Caco-2 (cell line): ENCODE measurements at regions not wholly inside any gene's neighbourhood (a gene's known extent, or its start where the extent isn't known, plus 50 kb on each side); places are given as distances from the start of the nearest gene placed in this dataset.

Source experiments
- BruUV-seq: library from RNA; stranded (reverse); fragments of 400-500 nt; replicated peaks from 2 replicates; lab custom pipeline; 2021; lab: Mats Ljungman, UMichigan
- CTCF ChIA-PET: fragments of 300-600 bp; sonication (Branson Sonifier 250); formaldehyde crosslinking; loops from one replicate; lab custom pipeline; 2022; ENCODE audit warnings: antibody characterized with exemption; lab: Charles Lee
- POLR2A ChIA-PET: fragments of 300-600 bp; sonication (Branson Sonifier 250); formaldehyde crosslinking; loops from one replicate; lab custom pipeline; 2022; ENCODE audit warnings: antibody characterized with exemption; lab: Charles Lee
- DNase-seq, 2 experiments: peaks; one replicate each; pipeline versions ENCODE4 v3.0.0 to v3.0.0-alpha.2; 2020 to 2022
- H3K27me3 ChIP-seq: replicated peaks from 2 replicates; pipeline ENCODE4 v1.6.0; 2011; ENCODE audit warnings: low read length; ENCODE audit not compliant: control insufficient read depth, insufficient read depth
- H3K36me3 ChIP-seq: 2 replicates; pipeline ENCODE4 v1.5.1; 2011; ENCODE audit warnings: low read length; ENCODE audit not compliant: control insufficient read depth, insufficient read depth
- H3K4me1 ChIP-seq: fragments of 250-450 bp; sonication (Bioruptor Pico); 2 replicates; pipeline ENCODE4 v1.5.1; 2020; ENCODE audit warnings: mild to moderate bottlenecking
- H3K4me3 ChIP-seq: 2 replicates; pipeline ENCODE4 v1.5.1; 2011; ENCODE audit warnings: low read depth, mild to moderate bottlenecking, control low read depth, low read length
- H3K9me3 ChIP-seq: fragments of 250-450 bp; sonication (Bioruptor Pico); 2 replicates; pipeline ENCODE4 v1.5.1; 2020; ENCODE audit warnings: mild to moderate bottlenecking, moderate library complexity
- H3K27ac Mint-ChIP-seq: one replicate; pipeline ENCODE4 v1.8.0; 2022; ENCODE audit warnings: mixed read lengths; ENCODE audit not compliant: unreplicated experiment
- H3K27me3 Mint-ChIP-seq: one replicate; pipeline ENCODE4 v1.8.0; 2022; ENCODE audit warnings: mixed read lengths; ENCODE audit not compliant: insufficient read depth, unreplicated experiment
- H3K36me3 Mint-ChIP-seq: one replicate; pipeline ENCODE4 v1.8.0; 2022; ENCODE audit warnings: mild to moderate bottlenecking, mixed read lengths; ENCODE audit not compliant: insufficient read depth, unreplicated experiment
- H3K4me1 Mint-ChIP-seq: one replicate; pipeline ENCODE4 v1.8.0; 2022; ENCODE audit warnings: low read depth, mixed read lengths; ENCODE audit not compliant: unreplicated experiment
- H3K4me3 Mint-ChIP-seq: one replicate; pipeline ENCODE4 v1.8.0; 2022; ENCODE audit warnings: mild to moderate bottlenecking, moderate library complexity, mixed read lengths; ENCODE audit not compliant: unreplicated experiment
- H3K9me3 Mint-ChIP-seq: one replicate; pipeline ENCODE4 v1.8.0; 2022; ENCODE audit warnings: mixed read lengths; ENCODE audit not compliant: unreplicated experiment
- CTCF ChIP-seq, 2 experiments: fragments of 200-600 bp in 1 of 2; IDR thresholded peaks; 1 replicate in 1 of 2; 2 replicates in 1 of 2; pipeline versions ENCODE4 v1.5.1 to v1.8.0; 2011 to 2022; ENCODE audit warnings: antibody characterized with exemption in 1 of 2, control low read depth in 1 of 2, inconsistent platforms in 1 of 2, low read depth in 1 of 2, low read length in 1 of 2, mild to moderate bottlenecking in 1 of 2, moderate library complexity in 1 of 2; ENCODE audit not compliant: insufficient read depth in 1 of 2, severe bottlenecking in 1 of 2, unreplicated experiment in 1 of 2
- intact Hi-C: fragments of 100-400 bp; cut with micrococcal nuclease; formaldehyde crosslinking; loops from one replicate; pipeline ENCODE4 v1.10.0; 2022; ENCODE audit not compliant: unreplicated experiment

GRCh38 chr18:78514910-78515670, 464.5 kb upstream of the SALL3 start:
- Histone ChIP-seq H3K4me1 (no peaks in the 10 kb centered on the region), H3K36me3 (no peaks in the 10 kb centered on the region), H3K4me3 (no peak overlapping the region), H3K27me3 (no peaks in the 10 kb centered on the region), H3K9me3 (no peaks in the 10 kb centered on the region)
- Mint-ChIP-seq H3K27me3 (no peaks in the 10 kb centered on the region), H3K9me3 (no peaks in the 10 kb centered on the region), H3K4me1 (no peaks in the 10 kb centered on the region), H3K4me3 (no peak overlapping the region), H3K27ac (no peak overlapping the region), H3K36me3 (no peaks in the 10 kb centered on the region)
- CTCF ChIA-PET, result no interaction called here
- intact Hi-C loops, result no loop called here
- TF ChIP-seq CTCF (IDR thresholded peaks at IDR 0.05; ENCODE audit: insufficient read depth in 1 of 2, low read depth in 1 of 2, low read length in 1 of 2, severe bottlenecking in 1 of 2, unreplicated experiment in 1 of 2), result no peak
- DNase-seq, result no peak
- BruUV-seq, result no TSS peak
- POLR2A ChIA-PET, result no interaction called here

GRCh38 chr18:78517328-78517727, 462.3 kb upstream of the SALL3 start:
- no peaks in the 10 kb centered on the region for H3K9me3 ChIP-seq
- POLR2A ChIA-PET, result no interaction called here
- no peaks in the 10 kb centered on the region for H3K27me3 ChIP-seq

GRCh38 chr18:78517973-78518372, 461.6 kb upstream of the SALL3 start:
- Mint-ChIP-seq H3K4me3 (no peak overlapping the region), H3K4me1 (no peaks in the 10 kb centered on the region), H3K27me3 (no peaks in the 10 kb centered on the region), H3K36me3 (no peaks in the 10 kb centered on the region), H3K9me3 (no peaks in the 10 kb centered on the region), H3K27ac (no peak overlapping the region)
- TF ChIP-seq CTCF (IDR thresholded peaks at IDR 0.05; ENCODE audit: insufficient read depth in 1 of 2, low read depth in 1 of 2, low read length in 1 of 2, severe bottlenecking in 1 of 2, unreplicated experiment in 1 of 2), result no peak
- no TSS peak for BruUV-seq
- H3K4me3 ChIP-seq, result no peak overlapping the region
- H3K9me3 ChIP-seq, result no peaks in the 10 kb centered on the region
- no peaks in the 10 kb centered on the region for H3K27me3 ChIP-seq
- no peaks in the 10 kb centered on the region for H3K36me3 ChIP-seq
- intact Hi-C loops, result no loop called here
- POLR2A ChIA-PET, result no interaction called here
- DNase-seq, result no peak
- H3K4me1 ChIP-seq, result no peaks in the 10 kb centered on the region
- CTCF ChIA-PET, result no interaction called here

More at GRCh38 chr18:78517328-78517727, 462.3 kb upstream of the SALL3 start:
- H3K27me3 Mint-ChIP-seq, result no peaks in the 10 kb centered on the region
- no peaks in the 10 kb centered on the region for H3K36me3 ChIP-seq
- DNase-seq, result no peak
- no peak for TF ChIP-seq CTCF (IDR thresholded peaks at IDR 0.05; ENCODE audit: insufficient read depth in 1 of 2, low read depth in 1 of 2, low read length in 1 of 2, severe bottlenecking in 1 of 2, unreplicated experiment in 1 of 2)
- CTCF ChIA-PET, result no interaction called here
- H3K36me3 Mint-ChIP-seq, result no peaks in the 10 kb centered on the region
- intact Hi-C loops, result no loop called here
- no peaks in the 10 kb centered on the region for H3K4me1 Mint-ChIP-seq
- no peak overlapping the region for H3K4me3 ChIP-seq
- no peaks in the 10 kb centered on the region for H3K9me3 Mint-ChIP-seq
- no peak overlapping the region for H3K27ac Mint-ChIP-seq
- H3K4me3 Mint-ChIP-seq, result no peak overlapping the region
- BruUV-seq, result no TSS peak
- no peaks in the 10 kb centered on the region for H3K4me1 ChIP-seq
